ENCODE measurements at regions not wholly inside any gene's neighbourhood (a gene's known extent, or its start where the extent isn't known, plus 50 kb on each side); places are given as distances from the start of the nearest gene placed in this dataset.

- ATAC-seq (ENCODE audit: low read depth) (no peak), DNase-seq (no peak)
- H3K4me2 ChIP-seq (ENCODE audit: low read depth, low read length), result no peak overlapping the region
- H3K4me1 ChIP-seq (ENCODE audit: control insufficient read depth, insufficient read depth, low read length), result peaks cover 4% of the 10 kb centered on the region
- no peak overlapping the region for H3K14ac ChIP-seq (replicated peaks; ENCODE audit: low read depth, low read length)
- no peaks in the 10 kb centered on the region; the same call in 1 of the 2 replicates for H4K20me1 ChIP-seq (ENCODE audit: insufficient read depth, low read length)
- H2BK5ac ChIP-seq (ENCODE audit: low read depth, low read length, poor library complexity, severe bottlenecking), result peak overlapping the region; percentile 4
- H4K5ac ChIP-seq (ENCODE audit: low read depth, low read length), result no peak overlapping the region
- no peak for TF ChIP-seq SMC3 (IDR thresholded peaks at IDR 0.05; ENCODE audit: low read depth, low read length)
- peak; percentile 88 for TF ChIP-seq MAFK (IDR thresholded peaks at IDR 0.05; ENCODE audit: low read depth, low read length)
- no peaks in the 10 kb centered on the region for H3K27me3 ChIP-seq (ENCODE audit: control insufficient read depth, insufficient read depth, low read length)
- peaks cover 39 to 47% of the 10 kb centered on the region in 2 experiments for H3K79me1 ChIP-seq (ENCODE audit: low read depth in 1 of 2, low read length in 2 of 2)
- H3K9me1 ChIP-seq (ENCODE audit: insufficient read depth, low read length), result peaks cover 13% of the 10 kb centered on the region
- no peak overlapping the region for H4K91ac ChIP-seq (ENCODE audit: insufficient read depth, low read depth, low read length)
- no peak overlapping the region for H3K4ac ChIP-seq (ENCODE audit: low read depth, low read length)
- no peak overlapping the region for H4K8ac ChIP-seq (ENCODE audit: low read depth in 2 of 2, low read length in 2 of 2)
- no peak overlapping the region for H2AK9ac ChIP-seq (replicated peaks; ENCODE audit: low read depth, low read length, poor library complexity)
- H2AK5ac ChIP-seq (ENCODE audit: low read depth, low read length), result no peak overlapping the region
- CTCF ChIA-PET, result no interaction called here
- H3K9me3 ChIP-seq (ENCODE audit: control insufficient read depth, insufficient read depth, low read length), result peaks cover 6% of the 10 kb centered on the region; the same call in 1 of the 2 replicates
- dilution Hi-C loops (cut with HindIII; ENCODE audit: low sequenced_read_pairs, unreplicated experiment), result no loop called here
- no peak overlapping the region for H2AFZ ChIP-seq (replicated peaks; ENCODE audit: low read length, poor library complexity)
- H3K9ac ChIP-seq (ENCODE audit: low read depth, low read length), result no peak overlapping the region
- peaks cover 1% of the 10 kb centered on the region; the same call in 1 of the 2 replicates for H3K36me3 ChIP-seq (ENCODE audit: control insufficient read depth, insufficient read depth, low read length)
- H2BK120ac ChIP-seq (ENCODE audit: low read depth, low read length), result no peak overlapping the region
- WGBS, 2 experiments (ENCODE audit: extremely low coverage in 2 of 2, insufficient read length in 1 of 2), result no CpG with 5 or more reads among the region's 2 CpGs
- BruUV-seq (replicated peaks), result no TSS peak
- H3K18ac ChIP-seq (ENCODE audit: low read depth, low read length), result no peak overlapping the region
- POLR2A ChIA-PET (ENCODE audit: unreplicated experiment), result no interaction called here
- intact Hi-C loops (cut with micrococcal nuclease), result no loop called here
- no peak overlapping the region for H2BK20ac ChIP-seq (ENCODE audit: low read depth, low read length)
- H3K56ac ChIP-seq (ENCODE audit: extremely low read depth, insufficient read depth, low read length), result no peak overlapping the region
- no peak overlapping the region for H2BK15ac ChIP-seq (ENCODE audit: low read depth, low read length)
- in situ Hi-C loops (cut with MboI; ENCODE audit: low sequenced_read_pairs), result no loop called here
- no peak overlapping the region for H3K27ac ChIP-seq (ENCODE audit: insufficient read depth, low read length)
- no peak overlapping the region for H3K23ac ChIP-seq (ENCODE audit: low read depth, low read length)
- no peak overlapping the region for H3K4me3 ChIP-seq (ENCODE audit: insufficient read depth, low read depth, low read length)
These were observed 334.8 kb upstream of the RGS6 start for GRCh38 chr14:71597287-71597920.
